ENCODE measurements at regions not wholly inside any gene's neighbourhood (a gene's known extent, or its start where the extent isn't known, plus 50 kb on each side); places are given as distances from the start of the nearest gene placed in this dataset.

GRCh38 chr6:167776906-167777627 lies 49.6 kb upstream of the AFDN start:
- Histone ChIP-seq H4K20me1 (ENCODE audit: insufficient read depth, low read length) (no peaks in the 10 kb centered on the region), H3K9me3 (ENCODE audit: low read length) (no peaks in the 10 kb centered on the region), H2AFZ (ENCODE audit: low read length) (no peak overlapping the region), H3K4me3 (ENCODE audit: low read depth, low read length, poor library complexity, severe bottlenecking) (no peak overlapping the region), H3F3A (ENCODE audit: insufficient read depth, low read length) (no peaks in the 10 kb centered on the region), H3K27ac (ENCODE audit: low read depth, low read length, poor library complexity, severe bottlenecking) (no peak overlapping the region), H3K9ac (ENCODE audit: low read length) (no peak overlapping the region), H3K36me3 (ENCODE audit: insufficient read depth, low read length) (no peaks in the 10 kb centered on the region), H3K4me1 (ENCODE audit: insufficient read depth, low read length, severe bottlenecking) (no peaks in the 10 kb centered on the region), H3K79me2 (ENCODE audit: insufficient read depth, low read length) (no peaks in the 10 kb centered on the region), H3K27me3 (ENCODE audit: insufficient read depth, low read length) (no peaks in the 10 kb centered on the region), H3K9me2 (ENCODE audit: low read depth, low read length) (no peaks in the 10 kb centered on the region), H3K4me2 (ENCODE audit: low read length) (no peak overlapping the region)
- TF ChIP-seq, protein P1, sequence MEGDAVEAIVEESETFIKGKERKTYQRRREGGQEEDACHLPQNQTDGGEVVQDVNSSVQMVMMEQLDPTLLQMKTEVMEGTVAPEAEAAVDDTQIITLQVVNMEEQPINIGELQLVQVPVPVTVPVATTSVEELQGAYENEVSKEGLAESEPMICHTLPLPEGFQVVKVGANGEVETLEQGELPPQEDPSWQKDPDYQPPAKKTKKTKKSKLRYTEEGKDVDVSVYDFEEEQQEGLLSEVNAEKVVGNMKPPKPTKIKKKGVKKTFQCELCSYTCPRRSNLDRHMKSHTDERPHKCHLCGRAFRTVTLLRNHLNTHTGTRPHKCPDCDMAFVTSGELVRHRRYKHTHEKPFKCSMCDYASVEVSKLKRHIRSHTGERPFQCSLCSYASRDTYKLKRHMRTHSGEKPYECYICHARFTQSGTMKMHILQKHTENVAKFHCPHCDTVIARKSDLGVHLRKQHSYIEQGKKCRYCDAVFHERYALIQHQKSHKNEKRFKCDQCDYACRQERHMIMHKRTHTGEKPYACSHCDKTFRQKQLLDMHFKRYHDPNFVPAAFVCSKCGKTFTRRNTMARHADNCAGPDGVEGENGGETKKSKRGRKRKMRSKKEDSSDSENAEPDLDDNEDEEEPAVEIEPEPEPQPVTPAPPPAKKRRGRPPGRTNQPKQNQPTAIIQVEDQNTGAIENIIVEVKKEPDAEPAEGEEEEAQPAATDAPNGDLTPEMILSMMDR (IDR thresholded peaks at IDR 0.05; ENCODE audit: low read length) = no peak
- TF ChIP-seq EZH2 (IDR thresholded peaks at IDR 0.05; ENCODE audit: borderline replicate concordance, low read length) = no peak

Measured in OCI-LY1 (cell line).